Hepatocyte (in vitro differentiated cells): ENCODE measurements at regions not wholly inside any gene's neighbourhood (a gene's known extent, or its start where the extent isn't known, plus 50 kb on each side); places are given as distances from the start of the nearest gene placed in this dataset.

Experiments used
- EZH2 ChIP-seq: fragments of 200-600 bp; sonication (generic); IDR thresholded peaks from 2 replicates; pipeline ENCODE4 v1.6.1; 2016; ENCODE audit warnings: antibody characterized with exemption, mild to moderate bottlenecking, borderline replicate concordance
- EZH2phosphoT487 ChIP-seq: fragments of 200-600 bp; sonication (generic); IDR thresholded peaks from one replicate; pipeline ENCODE4 v1.6.1; 2018; ENCODE audit warnings: antibody characterized with exemption, mild to moderate bottlenecking, low read depth, moderate library complexity; ENCODE audit not compliant: unreplicated experiment, severe bottlenecking
- TF ChIP-seq, protein P1 (sequence below): fragments of 200-600 bp; sonication (generic); IDR thresholded peaks from 2 replicates; pipeline ENCODE4 v1.5.1; 2016; ENCODE audit warnings: antibody characterized with exemption, mild to moderate bottlenecking; ENCODE audit not compliant: poor library complexity

DNA sequence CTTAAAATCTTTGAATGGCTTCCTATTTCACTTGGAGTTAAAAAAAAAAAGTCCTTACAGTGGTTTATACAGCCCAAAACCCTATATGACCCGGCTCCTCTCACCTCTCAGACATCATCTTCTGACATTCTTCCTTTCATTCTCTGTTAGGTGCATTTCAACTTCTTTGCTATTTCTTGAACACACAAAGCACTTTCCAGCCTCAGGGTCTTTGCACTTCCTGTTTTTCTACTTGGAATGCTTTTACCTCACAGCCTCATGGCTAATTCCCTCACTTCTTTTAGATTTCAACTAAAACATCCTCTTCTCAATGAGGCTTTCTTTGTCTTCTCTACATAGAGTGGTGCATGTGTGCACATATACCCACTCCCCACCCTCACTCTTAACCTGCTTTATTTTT lies 91.0 kb upstream of the MB21D2 start:
- TF ChIP-seq, protein P1, sequence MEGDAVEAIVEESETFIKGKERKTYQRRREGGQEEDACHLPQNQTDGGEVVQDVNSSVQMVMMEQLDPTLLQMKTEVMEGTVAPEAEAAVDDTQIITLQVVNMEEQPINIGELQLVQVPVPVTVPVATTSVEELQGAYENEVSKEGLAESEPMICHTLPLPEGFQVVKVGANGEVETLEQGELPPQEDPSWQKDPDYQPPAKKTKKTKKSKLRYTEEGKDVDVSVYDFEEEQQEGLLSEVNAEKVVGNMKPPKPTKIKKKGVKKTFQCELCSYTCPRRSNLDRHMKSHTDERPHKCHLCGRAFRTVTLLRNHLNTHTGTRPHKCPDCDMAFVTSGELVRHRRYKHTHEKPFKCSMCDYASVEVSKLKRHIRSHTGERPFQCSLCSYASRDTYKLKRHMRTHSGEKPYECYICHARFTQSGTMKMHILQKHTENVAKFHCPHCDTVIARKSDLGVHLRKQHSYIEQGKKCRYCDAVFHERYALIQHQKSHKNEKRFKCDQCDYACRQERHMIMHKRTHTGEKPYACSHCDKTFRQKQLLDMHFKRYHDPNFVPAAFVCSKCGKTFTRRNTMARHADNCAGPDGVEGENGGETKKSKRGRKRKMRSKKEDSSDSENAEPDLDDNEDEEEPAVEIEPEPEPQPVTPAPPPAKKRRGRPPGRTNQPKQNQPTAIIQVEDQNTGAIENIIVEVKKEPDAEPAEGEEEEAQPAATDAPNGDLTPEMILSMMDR: no peak
- TF ChIP-seq EZH2 (no peak), EZH2phosphoT487 (no peak)
